Astrocyte of the cerebellum (primary cell): ENCODE measurements at regions not wholly inside any gene's neighbourhood (a gene's known extent, or its start where the extent isn't known, plus 50 kb on each side); places are given as distances from the start of the nearest gene placed in this dataset.

ENCODE experiments used
- DNase-seq: peaks from one replicate; pipeline ENCODE4 v3.0.0-alpha.2; 2011; ENCODE audit warnings: low read depth
- H3K4me3 ChIP-seq: 2 replicates; pipeline ENCODE4 v1.5.1; 2011; ENCODE audit warnings: mild to moderate bottlenecking, low read depth, low read length, moderate library complexity
- in situ Hi-C: cut with HindIII; loops from 2 replicates; pipeline ENCODE4 v1.10.0; 2017; ENCODE audit warnings: low sequenced_read_pairs
- TF ChIP-seq, protein P1 (sequence below): IDR thresholded peaks from 2 replicates; pipeline ENCODE4 v1.5.1; 2012; ENCODE audit warnings: low read length, low read depth, moderate library complexity, mild to moderate bottlenecking; ENCODE audit errors: missing control alignments

DNA sequence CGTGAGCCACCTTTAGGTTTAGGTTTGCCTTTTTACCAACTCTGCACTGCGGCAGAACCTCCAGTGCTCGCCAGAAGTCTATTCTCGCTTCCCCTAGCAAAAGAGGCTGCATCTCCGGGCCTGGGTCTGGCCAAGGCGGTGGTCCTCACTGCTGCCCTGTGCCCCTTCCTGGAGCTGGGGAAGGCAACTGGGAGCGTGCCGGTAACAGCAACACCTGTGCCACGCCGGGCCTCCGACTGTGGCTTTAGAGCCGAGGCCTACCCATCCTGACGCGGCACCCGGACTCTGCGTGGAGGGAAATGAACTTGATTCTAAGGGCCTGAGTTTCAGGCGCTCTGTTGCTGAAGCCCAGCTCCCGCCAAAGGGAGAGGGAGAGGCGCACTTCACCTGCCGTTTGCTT, 82.4 kb upstream of the SPATA31C2 start:
- no peak for DNase-seq
- TF ChIP-seq, protein P1, sequence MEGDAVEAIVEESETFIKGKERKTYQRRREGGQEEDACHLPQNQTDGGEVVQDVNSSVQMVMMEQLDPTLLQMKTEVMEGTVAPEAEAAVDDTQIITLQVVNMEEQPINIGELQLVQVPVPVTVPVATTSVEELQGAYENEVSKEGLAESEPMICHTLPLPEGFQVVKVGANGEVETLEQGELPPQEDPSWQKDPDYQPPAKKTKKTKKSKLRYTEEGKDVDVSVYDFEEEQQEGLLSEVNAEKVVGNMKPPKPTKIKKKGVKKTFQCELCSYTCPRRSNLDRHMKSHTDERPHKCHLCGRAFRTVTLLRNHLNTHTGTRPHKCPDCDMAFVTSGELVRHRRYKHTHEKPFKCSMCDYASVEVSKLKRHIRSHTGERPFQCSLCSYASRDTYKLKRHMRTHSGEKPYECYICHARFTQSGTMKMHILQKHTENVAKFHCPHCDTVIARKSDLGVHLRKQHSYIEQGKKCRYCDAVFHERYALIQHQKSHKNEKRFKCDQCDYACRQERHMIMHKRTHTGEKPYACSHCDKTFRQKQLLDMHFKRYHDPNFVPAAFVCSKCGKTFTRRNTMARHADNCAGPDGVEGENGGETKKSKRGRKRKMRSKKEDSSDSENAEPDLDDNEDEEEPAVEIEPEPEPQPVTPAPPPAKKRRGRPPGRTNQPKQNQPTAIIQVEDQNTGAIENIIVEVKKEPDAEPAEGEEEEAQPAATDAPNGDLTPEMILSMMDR, result no peak
- H3K4me3 ChIP-seq, result no peak overlapping the region
- in situ Hi-C loops, result no loop called here

DNA sequence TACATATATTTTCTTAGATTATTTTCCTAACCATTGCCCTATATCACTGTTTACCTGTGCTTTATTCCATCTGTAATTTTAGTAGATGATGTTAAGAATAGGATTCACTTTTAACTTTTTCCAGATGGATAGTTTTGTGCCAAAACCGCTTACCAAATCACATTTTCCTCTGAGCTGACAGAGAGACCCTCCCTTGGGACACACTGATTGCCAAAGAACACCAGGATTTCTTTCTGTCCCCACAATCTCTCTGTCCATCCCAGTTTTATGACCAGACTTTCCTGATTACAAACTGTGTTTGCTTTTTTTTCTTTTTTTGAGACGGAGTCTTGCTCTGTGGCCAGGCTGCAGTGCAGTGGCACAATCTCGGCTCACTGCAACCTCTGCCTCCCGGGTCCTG, 81.3 kb upstream of the SPATA31C2 start:
- TF ChIP-seq, protein P1, result no peak
- DNase-seq, result no peak
- in situ Hi-C loops, result no loop called here
- H3K4me3 ChIP-seq, result no peak overlapping the region

DNA sequence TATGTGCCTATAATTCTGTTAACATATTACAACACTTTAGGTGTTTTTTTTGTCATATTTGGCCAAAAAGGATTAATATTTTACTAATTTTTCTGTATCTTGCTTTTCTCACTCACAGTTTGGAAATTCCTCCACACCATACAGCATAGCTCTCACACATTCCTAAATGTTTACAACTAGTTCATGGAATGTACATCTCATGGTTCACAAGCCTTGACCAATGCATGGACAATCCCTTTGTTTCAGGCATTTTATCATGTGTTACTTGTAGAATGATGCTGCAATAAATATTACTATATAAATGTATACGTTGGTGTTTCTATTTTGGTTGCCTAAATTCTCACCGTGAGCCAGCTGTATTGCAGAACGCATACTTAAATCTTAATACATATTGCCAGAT, 80.5 kb upstream of the SPATA31C2 start:
- DNase-seq, result no peak
- H3K4me3 ChIP-seq, result no peak overlapping the region
- in situ Hi-C loops, result no loop called here
- TF ChIP-seq, protein P1, result no peak

DNA sequence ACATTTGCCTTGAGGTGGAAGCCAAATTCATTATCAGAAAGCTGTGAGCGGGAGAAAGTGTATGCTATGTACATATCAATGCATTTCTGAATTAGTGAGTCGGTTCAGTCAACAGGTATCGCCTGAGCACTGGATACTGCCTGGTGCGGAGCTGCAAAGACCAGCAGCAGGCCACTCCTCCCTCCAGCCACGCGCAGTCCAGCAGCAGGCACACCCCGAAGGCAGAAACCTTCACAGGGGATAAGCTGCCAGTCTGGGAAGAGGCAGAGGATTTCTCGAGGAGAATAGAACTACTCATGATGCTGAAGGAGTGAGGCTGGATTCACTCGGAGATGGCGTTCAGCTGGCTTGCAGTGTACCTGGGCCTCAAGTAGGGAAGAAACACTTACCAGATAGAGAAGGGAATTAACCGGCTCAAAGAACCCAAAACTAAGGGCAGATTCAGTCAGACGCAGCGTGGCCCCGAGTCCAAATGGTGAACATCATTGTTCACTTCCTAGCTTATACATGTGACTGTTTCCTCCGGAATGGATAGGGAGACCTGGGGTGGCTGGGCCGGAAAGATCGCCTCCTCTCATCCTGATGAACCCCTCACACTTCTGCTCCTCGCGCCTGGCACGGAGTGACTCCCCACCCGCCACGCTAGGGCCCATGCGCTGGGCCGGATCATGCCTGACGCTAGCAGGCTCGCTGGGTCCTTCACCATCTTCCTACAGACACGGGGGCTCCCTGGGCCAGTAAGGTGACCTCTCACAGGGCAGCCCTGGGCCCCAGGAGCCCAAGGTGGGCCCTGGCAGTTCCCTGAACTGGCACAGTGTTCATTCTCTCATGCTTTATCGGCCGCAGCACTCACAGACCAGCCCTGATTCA, 78.1 kb upstream of the SPATA31C2 start:
- no peak for DNase-seq
- TF ChIP-seq, protein P1, result no peak
- no peak overlapping the region for H3K4me3 ChIP-seq
- in situ Hi-C loops, result no loop called here

DNA sequence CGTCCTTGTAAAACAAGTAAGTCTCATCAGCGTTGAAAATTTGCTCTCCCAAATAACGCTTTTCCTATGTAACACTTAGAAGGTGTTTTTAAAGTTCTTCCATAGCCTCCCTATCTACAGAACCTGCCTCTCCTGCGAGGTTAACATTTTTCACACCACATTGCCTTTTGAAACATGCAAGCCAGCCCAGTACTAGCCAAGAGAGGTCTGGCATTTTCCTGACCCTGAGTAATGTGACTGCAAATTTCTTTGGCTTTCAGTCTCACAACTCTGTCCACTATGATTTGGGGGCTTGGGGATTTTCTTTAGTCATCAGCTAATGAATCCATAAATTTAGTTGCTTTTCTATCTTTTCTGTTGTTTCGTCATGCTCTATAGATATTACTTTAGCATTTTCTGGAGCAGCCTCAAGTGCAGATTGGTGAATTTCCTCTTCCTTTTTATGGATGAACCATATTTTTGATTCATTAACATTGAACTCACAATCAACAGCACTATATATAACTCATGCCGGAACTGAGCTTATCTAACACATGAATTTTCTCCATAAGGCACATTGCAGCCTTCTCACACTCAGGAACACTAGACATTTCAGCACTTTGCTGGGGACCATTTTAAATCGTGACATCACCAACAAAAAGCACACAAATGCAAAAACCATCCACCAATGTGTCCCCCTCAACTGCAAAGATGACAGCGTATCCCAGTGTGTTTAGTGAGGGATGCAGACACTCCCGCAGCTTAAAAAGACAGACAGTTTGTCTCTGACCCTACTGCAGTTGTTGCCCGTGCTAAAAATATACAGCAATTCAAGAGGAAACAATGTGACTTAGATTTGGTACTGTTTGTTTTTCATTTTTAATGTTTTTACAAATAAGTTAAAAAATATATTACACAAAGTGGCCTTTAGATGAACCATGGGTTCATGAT, 77.2 kb upstream of the SPATA31C2 start:
- in situ Hi-C loops, result no loop called here
- TF ChIP-seq, protein P1, result no peak
- no peak overlapping the region for H3K4me3 ChIP-seq
- DNase-seq, result no peak

DNA sequence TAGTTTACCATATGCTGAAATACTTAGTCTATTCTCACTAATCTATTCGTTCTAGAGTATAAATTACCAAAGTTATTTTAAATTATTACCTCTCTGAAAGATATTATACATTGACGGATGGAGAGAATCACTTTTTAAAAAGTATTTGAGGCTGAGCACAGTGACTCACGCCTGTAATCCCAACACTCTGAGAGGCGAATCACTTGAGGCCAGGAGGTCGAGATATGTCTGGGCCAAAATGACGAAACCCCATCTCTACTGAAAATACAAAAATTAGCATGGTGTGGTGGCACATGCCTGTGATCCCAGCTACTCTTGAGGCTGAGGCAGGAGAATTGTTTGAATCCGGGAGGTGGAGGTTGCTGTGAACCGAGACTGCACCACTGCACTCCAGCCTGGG, 64.0 kb upstream of the SPATA31C2 start:
- in situ Hi-C loops, result no loop called here
- TF ChIP-seq, protein P1, result no peak
- no peak overlapping the region for H3K4me3 ChIP-seq
- no peak for DNase-seq
